DOHH2 (cell line): ENCODE measurements at regions not wholly inside any gene's neighbourhood (a gene's known extent, or its start where the extent isn't known, plus 50 kb on each side); places are given as distances from the start of the nearest gene placed in this dataset.

Experiments
- CTCF ChIP-seq: fragments of 200-600 bp; sonication (generic); IDR thresholded peaks from one replicate; pipeline ENCODE4 v1.5.1; 2014; ENCODE audit warnings: antibody characterized with exemption, mild to moderate bottlenecking, low read depth, low read length; ENCODE audit not compliant: poor library complexity, severe bottlenecking
- EZH2phosphoT487 ChIP-seq: fragments of 200-600 bp; sonication (generic); IDR thresholded peaks from 2 replicates; pipeline ENCODE4 v1.6.1; 2017; ENCODE audit warnings: borderline replicate concordance, mild to moderate bottlenecking, antibody characterized with exemption, low read length, moderate library complexity, mixed read lengths

- TF ChIP-seq CTCF (no peak), EZH2phosphoT487 (no peak)
These were observed 567.8 kb downstream of the EPHB1 start for GRCh38 chr3:135362889-135363288.
